GM10266 (cell line): ENCODE measurements at regions not wholly inside any gene's neighbourhood (a gene's known extent, or its start where the extent isn't known, plus 50 kb on each side); places are given as distances from the start of the nearest gene placed in this dataset.

ENCODE experiments used
- DNase-seq: peaks from one replicate; pipeline ENCODE4 v3.0.0; 2012; ENCODE audit errors: extremely low spot score
- CTCF ChIP-seq: IDR thresholded peaks from 2 replicates; pipeline ENCODE4 v1.5.1; 2012; ENCODE audit warnings: mild to moderate bottlenecking, low read depth; ENCODE audit not compliant: control insufficient read depth, insufficient read depth; ENCODE audit errors: missing control alignments

DNA sequence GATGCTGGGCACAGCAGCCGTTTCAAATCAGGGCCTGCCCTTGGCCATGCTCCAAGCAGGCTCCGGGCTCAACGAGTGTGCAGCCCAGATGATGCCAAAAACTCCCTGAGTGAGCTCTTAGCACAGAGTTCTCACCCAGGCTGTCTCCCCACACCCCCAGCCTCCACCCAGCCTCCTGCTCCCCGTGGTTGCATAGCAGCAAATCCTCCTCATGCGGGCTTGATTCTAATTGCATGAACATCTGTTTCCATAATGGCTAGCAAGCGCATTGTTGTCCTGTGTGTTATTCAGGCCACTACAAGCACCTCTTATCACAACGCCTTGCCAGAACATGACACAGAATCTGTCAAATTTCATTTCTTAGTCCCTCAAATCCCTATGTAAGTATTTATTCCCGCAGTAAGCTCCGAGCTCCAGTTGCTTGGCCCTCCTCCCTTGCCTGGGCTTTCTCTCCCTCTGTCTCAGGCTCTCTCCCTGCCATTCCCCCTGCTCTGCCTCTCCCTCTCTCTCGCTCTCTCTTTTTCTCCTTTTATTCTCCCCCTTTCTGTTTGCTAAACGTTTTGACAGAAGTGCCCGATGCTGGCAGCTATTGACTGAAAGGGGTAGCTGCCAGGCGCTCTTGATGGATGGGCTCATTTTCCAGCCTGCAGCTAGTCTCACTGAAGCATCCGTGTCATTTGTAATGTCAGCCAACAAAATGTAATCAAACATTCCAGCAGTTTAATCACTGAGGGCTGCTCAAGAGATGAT, 306.5 kb downstream of the IL20RB start:
- no peak for TF ChIP-seq CTCF
- DNase-seq = no peak

DNA sequence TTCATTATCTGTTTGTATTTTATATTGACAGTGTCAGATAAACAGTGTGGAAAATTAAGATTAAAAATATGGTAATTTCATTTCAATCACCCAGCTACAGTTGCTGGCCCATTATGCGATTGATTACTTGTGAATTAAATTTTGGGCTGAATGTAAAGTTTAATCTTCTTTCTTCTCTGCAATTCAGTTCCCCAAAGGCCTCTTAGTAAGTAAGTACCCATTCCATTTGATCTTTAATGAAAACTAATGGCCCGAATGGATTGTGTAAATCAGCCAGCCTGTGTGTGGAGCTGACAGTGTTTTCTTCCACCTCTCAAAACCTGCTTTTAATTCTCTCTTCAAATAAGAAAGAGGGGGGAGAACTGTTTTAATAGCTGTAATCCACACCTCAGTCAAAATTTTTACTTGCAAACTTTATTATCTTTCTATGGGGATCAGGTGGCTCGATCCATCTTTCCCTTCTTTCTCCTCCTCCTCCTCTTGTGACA, 307.1 kb downstream of the IL20RB start:
- no peak for TF ChIP-seq CTCF
- DNase-seq = no peak

- no peak for TF ChIP-seq CTCF
- DNase-seq = no peak
Observed at GRCh38 chr3:137282871-137283270, 325.1 kb downstream of the IL20RB start.

DNA sequence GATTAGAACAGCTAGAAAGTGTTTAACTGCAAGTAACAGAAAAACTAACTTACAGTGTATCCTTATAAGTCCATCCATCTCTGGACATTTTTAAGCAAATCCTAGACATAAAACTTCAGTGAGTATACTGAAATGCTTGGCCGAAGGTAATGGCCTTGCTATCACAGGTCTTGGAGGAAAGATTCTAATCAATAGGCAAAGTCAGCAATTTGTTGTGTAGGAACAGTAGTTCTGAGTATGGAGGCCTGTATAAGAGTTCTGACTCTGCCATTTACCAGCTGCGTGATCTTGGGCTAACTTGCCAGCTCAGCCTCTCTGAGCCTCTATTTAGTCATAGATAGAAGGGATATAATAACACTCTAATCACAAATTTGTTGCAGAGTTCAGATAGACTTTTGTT, 328.1 kb downstream of the IL20RB start:
- no peak for DNase-seq
- no peak for TF ChIP-seq CTCF

DNA sequence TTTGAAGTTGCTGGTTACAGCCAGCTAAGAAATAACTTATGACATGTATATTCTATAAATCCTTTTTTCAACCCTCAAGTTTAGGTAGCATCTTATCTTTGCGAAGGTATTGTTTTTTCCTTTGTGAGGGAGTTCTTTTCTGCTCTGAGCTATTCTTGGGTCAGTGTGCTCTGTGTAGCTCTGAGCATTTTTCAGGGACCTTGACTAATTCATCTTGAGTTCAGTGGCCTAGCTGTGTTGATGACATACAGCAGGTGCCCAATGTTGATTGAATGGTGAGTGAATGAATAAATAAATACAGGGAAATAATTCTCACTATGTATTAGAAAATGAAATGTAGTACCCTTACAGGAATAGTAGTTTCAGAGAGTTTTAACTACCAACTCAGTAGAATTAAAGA, 335.3 kb downstream of the IL20RB start:
- no peak for TF ChIP-seq CTCF
- no peak for DNase-seq

- no peak for DNase-seq
- TF ChIP-seq CTCF = no peak
Observed at GRCh38 chr3:137294139-137294538, 336.4 kb downstream of the IL20RB start.

GRCh38 chr3:137294839-137295238, 337.1 kb downstream of the IL20RB start:
- TF ChIP-seq CTCF = peak; percentile 2

More at GRCh38 chr3:137294839-137295238, 337.1 kb downstream of the IL20RB start:
- no peak for DNase-seq
